B cell (primary cell): ENCODE measurements at regions not wholly inside any gene's neighbourhood (a gene's known extent, or its start where the extent isn't known, plus 50 kb on each side); places are given as distances from the start of the nearest gene placed in this dataset.

Source experiments
- ATAC-seq: fragments of 200-7000 bp; cut with Tn5 transposase; one replicate; pipeline ENCODE4 v1.10.0; 2021; ENCODE audit warnings: low read depth, mild to moderate bottlenecking, moderate number of reproducible peaks, moderate library complexity
- CTCF ChIA-PET: fragments of 350-600 bp; sonication (Branson Sonifier 250); formaldehyde crosslinking; loops from one replicate; lab custom pipeline; 2021; ENCODE audit warnings: antibody characterized with exemption, inconsistent platforms; lab: Charles Lee
- POLR2A ChIA-PET: fragments of 350-600 bp; sonication (Branson Sonifier 250); formaldehyde crosslinking; loops from one replicate; lab custom pipeline; 2021; ENCODE audit warnings: antibody characterized with exemption; lab: Charles Lee
- DNase-seq: peaks from one replicate; pipeline ENCODE4 v3.0.0; 2013
- H2AFZ ChIP-seq: 2 replicates; pipeline ENCODE4 v1.6.1; 2012; ENCODE audit warnings: mild to moderate bottlenecking, low read depth, low read length; ENCODE audit not compliant: insufficient read depth, poor library complexity, severe bottlenecking
- H3K27ac ChIP-seq, 2 donors: 1 replicate in 1 of 2; 2 replicates in 1 of 2; pipeline ENCODE4 v1.5.1; 2012 to 2013; ENCODE audit warnings: low read length in 2 of 2, mild to moderate bottlenecking in 2 of 2, moderate library complexity in 1 of 2
- H3K27me3 ChIP-seq, 4 experiments: fragments of 200-600 bp in 1 of 4; sonication (generic) in 1 of 4; replicated peaks in 1 of 4; 1 replicate in 2 of 4; 2 replicates in 2 of 4; pipeline versions ENCODE4 v1.6.1 to v1.7.0; 2013 to 2016; ENCODE audit warnings: low read length in 3 of 4, mild to moderate bottlenecking in 2 of 4, mixed read lengths in 1 of 4, moderate library complexity in 1 of 4; ENCODE audit not compliant: insufficient read depth in 4 of 4, control insufficient read depth in 3 of 4; ENCODE audit errors: control extremely low read depth in 1 of 4
- H3K36me3 ChIP-seq, 2 experiments: replicated peaks in 1 of 2; 1 replicate in 1 of 2; 2 replicates in 1 of 2; pipeline versions ENCODE4 v1.6.1 to v1.7.1; 2013; ENCODE audit warnings: low read length in 1 of 2; ENCODE audit not compliant: insufficient read depth in 2 of 2, control insufficient read depth in 1 of 2; ENCODE audit errors: control extremely low read depth in 1 of 2, extremely low read depth in 1 of 2
- H3K4me1 ChIP-seq, 2 donors: fragments of 200-600 bp in 1 of 2; sonication (generic) in 1 of 2; 1 replicate in 1 of 2; 2 replicates in 1 of 2; pipeline versions ENCODE4 v1.5.1 to v1.6.1; 2013 to 2017; ENCODE audit warnings: low read length in 2 of 2; ENCODE audit not compliant: control insufficient read depth in 2 of 2, insufficient read depth in 2 of 2
- H3K4me2 ChIP-seq: replicated peaks from 2 replicates; pipeline ENCODE3; 2012; ENCODE audit warnings: mild to moderate bottlenecking, low read depth, low read length; ENCODE audit not compliant: poor library complexity, severe bottlenecking
- H3K4me3 ChIP-seq, 5 experiments: fragments of 200-600 bp in 1 of 5; sonication (generic) in 1 of 5; 1 replicate in 3 of 5; 2 replicates in 2 of 5; pipeline versions ENCODE4 v1.5.1 to v1.7.0; 2011 to 2016; ENCODE audit warnings: low read length in 4 of 5, mild to moderate bottlenecking in 4 of 5, low read depth in 2 of 5, control low read depth in 1 of 5, moderate library complexity in 1 of 5; ENCODE audit not compliant: insufficient read depth in 1 of 5; ENCODE audit errors: control extremely low read depth in 1 of 5, extremely low read depth in 1 of 5
- H3K79me2 ChIP-seq: fragments of 200-600 bp; sonication (generic); one replicate; pipeline ENCODE4 v1.6.0; 2016; ENCODE audit warnings: low read length; ENCODE audit not compliant: control insufficient read depth, insufficient read depth
- H3K9ac ChIP-seq: fragments of 200-600 bp; sonication (generic); 2 replicates; pipeline ENCODE4 v1.6.1; 2017; ENCODE audit warnings: mild to moderate bottlenecking, low read length, moderate library complexity
- H3K9me3 ChIP-seq, 3 donors: one replicate each; pipeline versions ENCODE4 v1.6.1 to v1.7.1; 2013; ENCODE audit warnings: low read length in 2 of 3; ENCODE audit not compliant: control insufficient read depth in 2 of 3, insufficient read depth in 1 of 3; ENCODE audit errors: control extremely low read depth in 1 of 3
- H4K20me1 ChIP-seq: 2 replicates; pipeline ENCODE4 v1.6.0; 2012; ENCODE audit warnings: mild to moderate bottlenecking, low read length; ENCODE audit not compliant: insufficient read depth, control insufficient read depth, poor library complexity, severe bottlenecking
- H3K27ac Mint-ChIP-seq: one replicate; pipeline ENCODE4 v1.8.0; 2021; ENCODE audit warnings: mixed read lengths
- H3K27me3 Mint-ChIP-seq: one replicate; pipeline ENCODE4 v1.8.0; 2021; ENCODE audit warnings: mixed read lengths
- H3K4me1 Mint-ChIP-seq: one replicate; pipeline ENCODE4 v1.8.0; 2021; ENCODE audit warnings: mixed read lengths
- H3K4me3 Mint-ChIP-seq: one replicate; pipeline ENCODE4 v1.8.0; 2021; ENCODE audit warnings: mixed read lengths
- H3K9me3 Mint-ChIP-seq: one replicate; pipeline ENCODE4 v1.8.0; 2022; ENCODE audit warnings: mixed read lengths; ENCODE audit not compliant: insufficient read depth
- CTCF ChIP-seq: fragments of 200-600 bp; IDR thresholded peaks from one replicate; pipeline ENCODE4 v1.8.0; 2022; ENCODE audit warnings: antibody characterized with exemption, mild to moderate bottlenecking
- EZH2 ChIP-seq: IDR thresholded peaks from 2 replicates; pipeline ENCODE4 v1.6.1; 2012; ENCODE audit warnings: borderline replicate concordance, low read depth, mild to moderate bottlenecking, moderate library complexity, low read length; ENCODE audit not compliant: insufficient read depth, poor library complexity, severe bottlenecking
- WGBS: methylation state at CpG from one replicate; pipeline ENCODE4 v1.1.5; 2013; ENCODE audit warnings: missing lambda C conversion rate; ENCODE audit not compliant: insufficient coverage; 5-methylcytosine and 5-hydroxymethylcytosine counted together
- intact Hi-C: fragments of 100-400 bp; cut with micrococcal nuclease; formaldehyde crosslinking; loops from one replicate; pipeline ENCODE4 v1.10.0; 2022

DNA sequence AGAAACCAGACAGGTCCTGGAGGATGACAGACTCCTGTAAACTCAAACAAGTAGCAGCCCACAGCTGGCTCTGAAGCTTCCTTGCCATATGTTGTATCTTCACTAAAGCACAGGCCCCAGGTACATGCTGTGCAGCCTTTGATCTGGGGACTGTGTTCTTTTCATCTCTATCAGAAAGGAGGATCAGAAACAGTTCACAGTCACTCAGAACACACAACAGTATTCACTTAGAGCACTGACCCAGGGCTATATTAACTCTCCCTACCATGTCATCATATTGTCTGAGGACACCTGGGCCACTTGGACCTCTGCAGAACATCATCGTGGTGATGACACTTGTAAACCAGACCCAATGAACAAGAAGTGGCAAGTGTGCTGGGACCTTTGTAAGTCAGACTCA is 222.0 kb downstream of the SETD4 start:
- H3K27ac ChIP-seq, result no peak overlapping the region
- ATAC-seq (no peak), DNase-seq (no peak)
- no peak overlapping the region for H3K4me2 ChIP-seq
- H3K79me2 ChIP-seq, result no peaks in the 10 kb centered on the region
- Mint-ChIP-seq H3K9me3 (no peaks in the 10 kb centered on the region), H3K4me3 (no peak overlapping the region), H3K27ac (no peak overlapping the region), H3K4me1 (no peaks in the 10 kb centered on the region), H3K27me3 (peaks cover 10% of the 10 kb centered on the region)
- ChIA-PET POLR2A (no interaction called here), CTCF (interaction anchor here (0.8 to 8.8 kb wide), 15 partner anchors 9 to 1148 kb away, joined by 3 to 169 read pairs (median 8); no protein-coding TSS in a partner anchor)
- no CpG with 5 or more reads among the region's 1 CpG for WGBS
- no peak overlapping the region for H3K4me3 ChIP-seq
- no peak overlapping the region for H2AFZ ChIP-seq
- H3K9me3 ChIP-seq, result no peaks in the 10 kb centered on the region
- no peaks in the 10 kb centered on the region for H3K4me1 ChIP-seq
- no peaks in the 10 kb centered on the region for H4K20me1 ChIP-seq
- no peak overlapping the region for H3K9ac ChIP-seq
- intact Hi-C loops, result no loop called here
- no peaks in the 10 kb centered on the region for H3K27me3 ChIP-seq
- H3K36me3 ChIP-seq, result no peaks in the 10 kb centered on the region
- TF ChIP-seq EZH2 (no peak), CTCF (no peak)

GRCh38 chr21:35833991-35834390 is 226.3 kb downstream of the SETD4 start:
- intact Hi-C loops, result no loop called here
- WGBS, result 0% methylated on average over 1 of the region's 1 CpG
- no peaks in the 10 kb centered on the region for H3K79me2 ChIP-seq
- no peaks in the 10 kb centered on the region for H3K27me3 ChIP-seq
- H3K9me3 Mint-ChIP-seq, result no peaks in the 10 kb centered on the region
- no peak for TF ChIP-seq CTCF
- TF ChIP-seq EZH2, result no peak
- no peak overlapping the region for H3K9ac ChIP-seq
- H3K27ac ChIP-seq, result no peak overlapping the region
- no peak for ATAC-seq
- H3K4me1 ChIP-seq, result no peaks in the 10 kb centered on the region
- DNase-seq, result no peak
- peaks cover 15% of the 10 kb centered on the region for H3K27me3 Mint-ChIP-seq
- H3K4me3 ChIP-seq, result no peak overlapping the region
- ChIA-PET CTCF (interaction anchor here (2.3 kb wide), 1 partner anchor 1089 kb away, joined by 7 read pairs; no protein-coding TSS in a partner anchor), POLR2A (no interaction called here)
- H3K36me3 ChIP-seq, result no peaks in the 10 kb centered on the region
- H4K20me1 ChIP-seq, result no peaks in the 10 kb centered on the region
- H3K4me1 Mint-ChIP-seq, result no peaks in the 10 kb centered on the region
- H3K27ac Mint-ChIP-seq, result no peak overlapping the region
- H3K4me3 Mint-ChIP-seq, result no peak overlapping the region
- no peaks in the 10 kb centered on the region for H3K9me3 ChIP-seq
- no peak overlapping the region for H3K4me2 ChIP-seq
- no peak overlapping the region for H2AFZ ChIP-seq
